T-cell (primary cell): ENCODE measurements at regions not wholly inside any gene's neighbourhood (a gene's known extent, or its start where the extent isn't known, plus 50 kb on each side); places are given as distances from the start of the nearest gene placed in this dataset.

ENCODE experiments used
- ATAC-seq, 4 experiments: fragments of 200-7000 bp in 3 of 4; fragments of 150-1000 bp in 1 of 4; cut with Tn5 transposase; replicated peaks in 1 of 4; 1 replicate in 3 of 4; 2 replicates in 1 of 4; pipeline ENCODE4 v1.10.0; 2021; ENCODE audit warnings: moderate library complexity in 3 of 4, mild to moderate bottlenecking in 2 of 4, moderate number of reproducible peaks in 1 of 4
- CTCF ChIA-PET, 2 donors: fragments of 300-600 bp; sonication (Branson Sonifier 250); formaldehyde crosslinking; loops; one replicate each; lab custom pipeline; 2022; ENCODE audit warnings: antibody characterized with exemption in 2 of 2; lab: Charles Lee
- POLR2A ChIA-PET, 2 donors: fragments of 300-600 bp; sonication (Branson Sonifier 250); formaldehyde crosslinking; loops; one replicate each; lab custom pipeline; 2022; ENCODE audit warnings: antibody characterized with exemption in 2 of 2; lab: Charles Lee
- DNase-seq, 35 experiments: peaks; one replicate each; pipeline versions ENCODE4 v3.0.0 to v3.0.0-alpha.2; 2013 to 2023
- H3K27ac ChIP-seq: one replicate; pipeline ENCODE4 v1.5.1; 2013; ENCODE audit warnings: low read length
- H3K27me3 ChIP-seq, 2 experiments: replicated peaks in 1 of 2; 1 replicate in 1 of 2; 2 replicates in 1 of 2; pipeline versions ENCODE4 v1.6.1 to v1.7.0; 2013; ENCODE audit warnings: low read length in 1 of 2, mixed read lengths in 1 of 2; ENCODE audit not compliant: control insufficient read depth in 2 of 2, insufficient read depth in 2 of 2; ENCODE audit errors: extremely low read depth in 1 of 2
- H3K36me3 ChIP-seq, 2 donors: 1 replicate in 1 of 2; 2 replicates in 1 of 2; pipeline versions ENCODE4 v1.6.1 to v1.7.0; 2013; ENCODE audit warnings: low read length in 1 of 2; ENCODE audit not compliant: control insufficient read depth in 2 of 2, insufficient read depth in 1 of 2; ENCODE audit errors: extremely low read depth in 1 of 2
- H3K4me1 ChIP-seq, 2 experiments: 1 replicate in 1 of 2; 2 replicates in 1 of 2; pipeline versions ENCODE4 v1.6.1 to v1.7.0; 2013; ENCODE audit warnings: low read length in 2 of 2, mixed read lengths in 1 of 2; ENCODE audit not compliant: insufficient read depth in 2 of 2, control insufficient read depth in 1 of 2; ENCODE audit errors: extremely low read depth in 1 of 2
- H3K4me3 ChIP-seq, 2 donors: 1 replicate in 1 of 2; 2 replicates in 1 of 2; pipeline versions ENCODE4 v1.5.1 to v1.7.0; 2013; ENCODE audit warnings: mild to moderate bottlenecking in 2 of 2, low read length in 1 of 2, moderate library complexity in 1 of 2; ENCODE audit not compliant: control insufficient read depth in 1 of 2; ENCODE audit errors: extremely low read depth in 1 of 2
- H3K9me3 ChIP-seq: 2 replicates; pipeline ENCODE4 v1.7.0; 2013
- H3K27ac Mint-ChIP-seq, 2 donors: one replicate each; pipeline ENCODE4 v1.8.0; 2020 to 2021; ENCODE audit warnings: mild to moderate bottlenecking in 2 of 2, mixed read lengths in 2 of 2
- H3K27me3 Mint-ChIP-seq, 2 donors: one replicate each; pipeline ENCODE4 v1.8.0; 2021 to 2022; ENCODE audit warnings: mixed read lengths in 2 of 2
- H3K36me3 Mint-ChIP-seq: one replicate; pipeline ENCODE4 v1.8.0; 2021; ENCODE audit warnings: mixed read lengths
- H3K4me1 Mint-ChIP-seq, 3 donors: one replicate each; pipeline ENCODE4 v1.8.0; 2020 to 2022; ENCODE audit warnings: mixed read lengths in 3 of 3, mild to moderate bottlenecking in 1 of 3
- H3K4me3 Mint-ChIP-seq, 3 donors: one replicate each; pipeline ENCODE4 v1.8.0; 2020 to 2022; ENCODE audit warnings: mild to moderate bottlenecking in 3 of 3, mixed read lengths in 3 of 3, moderate library complexity in 3 of 3
- H3K9me3 Mint-ChIP-seq, 3 donors: one replicate each; pipeline ENCODE4 v1.8.0; 2020 to 2022; ENCODE audit warnings: mixed read lengths in 3 of 3
- WGBS: methylation state at CpG from one replicate; pipeline ENCODE4 v1.1.5; 2013; ENCODE audit warnings: missing lambda C conversion rate; ENCODE audit not compliant: insufficient coverage; 5-methylcytosine and 5-hydroxymethylcytosine counted together

GRCh38 chr3:165133188-165133899, 55.0 kb upstream of the SI start:
- CTCF ChIA-PET: no interaction called here

DNA sequence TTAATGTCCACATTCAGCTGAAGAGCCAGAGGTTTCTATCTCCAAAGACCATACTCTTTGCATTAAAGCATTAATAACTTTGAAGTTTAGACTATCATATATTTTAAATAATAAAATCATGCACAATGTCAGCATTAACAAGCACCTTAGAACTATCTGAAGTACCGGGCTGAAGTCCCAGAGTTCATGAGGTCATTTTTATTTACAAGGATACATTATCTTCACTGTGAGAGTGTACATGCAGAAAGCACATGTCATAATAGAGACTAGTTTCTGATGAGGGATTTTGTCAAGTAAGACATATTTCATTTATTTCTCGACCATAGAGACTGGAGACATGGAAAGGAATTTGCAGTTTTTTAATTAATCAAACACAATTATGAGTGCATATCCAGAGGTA, 52.4 kb upstream of the SI start:
- Mint-ChIP-seq H3K27ac (no peak overlapping the region), H3K36me3 (no peaks in the 10 kb centered on the region), H3K9me3 (peaks cover 2 to 12% (median 12%) of the 10 kb centered on the region in 3 donors), H3K4me1 (no peaks in the 10 kb centered on the region), H3K4me3 (no peak overlapping the region), H3K27me3 (no peaks in the 10 kb centered on the region)
- H3K27ac ChIP-seq: no peak overlapping the region
- ATAC-seq (no peak), DNase-seq (no peak)
- ChIA-PET CTCF (interaction anchor here in 1 of 2 donors (0.7 kb wide), 1 partner anchor 404 kb away, joined by 4 read pairs; no protein-coding TSS in a partner anchor), POLR2A (no interaction called here)
- H3K4me3 ChIP-seq: no peak overlapping the region
- H3K27me3 ChIP-seq: no peaks in the 10 kb centered on the region
- H3K4me1 ChIP-seq: no peaks in the 10 kb centered on the region
- no peaks in the 10 kb centered on the region for H3K36me3 ChIP-seq
- H3K9me3 ChIP-seq: no peaks in the 10 kb centered on the region
- WGBS: no CpG with 5 or more reads among the region's 2 CpGs

More at GRCh38 chr3:165133188-165133899, 55.0 kb upstream of the SI start:
- Histone ChIP-seq H3K27ac (no peak overlapping the region), H3K36me3 (no peaks in the 10 kb centered on the region), H3K27me3 (no peaks in the 10 kb centered on the region), H3K4me3 (no peak overlapping the region), H3K9me3 (no peaks in the 10 kb centered on the region), H3K4me1 (no peaks in the 10 kb centered on the region)
- no peak for DNase-seq
- Mint-ChIP-seq H3K27ac (no peak overlapping the region), H3K4me1 (no peaks in the 10 kb centered on the region), H3K36me3 (no peaks in the 10 kb centered on the region), H3K9me3 (peaks cover 8 to 12% (median 11%) of the 10 kb centered on the region in 3 donors), H3K27me3 (no peaks in the 10 kb centered on the region), H3K4me3 (no peak overlapping the region)
- no peak for ATAC-seq
- POLR2A ChIA-PET: no interaction called here
- 89% methylated on average over 1 of the region's 1 CpG for WGBS

DNA sequence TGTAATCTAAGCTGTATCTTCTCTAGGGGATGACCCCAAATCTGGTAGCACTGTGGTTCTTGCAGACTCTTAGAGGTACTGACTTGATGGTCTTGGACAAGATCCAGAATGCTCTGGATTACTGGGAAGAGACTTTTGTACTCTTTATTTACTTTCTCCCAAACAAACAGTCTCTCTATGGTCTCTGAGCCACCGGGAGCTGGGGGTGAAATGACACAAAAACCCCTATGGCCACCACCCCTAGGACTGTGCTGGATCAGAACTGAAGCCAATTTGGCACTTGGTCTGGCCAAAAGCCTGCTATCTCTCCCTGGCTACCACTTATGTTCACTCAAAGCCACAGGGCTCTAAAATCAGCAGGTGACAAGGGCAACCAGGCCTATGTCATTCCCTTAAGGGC, 50.2 kb upstream of the SI start:
- no peak for DNase-seq
- H3K27ac ChIP-seq: no peak overlapping the region
- ChIA-PET CTCF (no interaction called here), POLR2A (no interaction called here)
- H3K4me3 Mint-ChIP-seq: no peak overlapping the region
- H3K9me3 Mint-ChIP-seq: peaks cover 0 to 12% (median 10%) of the 10 kb centered on the region in 3 donors
- no peak for ATAC-seq
- no peaks in the 10 kb centered on the region for H3K9me3 ChIP-seq
- no peaks in the 10 kb centered on the region for H3K4me1 Mint-ChIP-seq
- no peaks in the 10 kb centered on the region for H3K36me3 Mint-ChIP-seq
- H3K27me3 ChIP-seq: no peaks in the 10 kb centered on the region
- H3K4me1 ChIP-seq: no peaks in the 10 kb centered on the region
- 63% methylated on average over 1 of the region's 1 CpG for WGBS
- no peak overlapping the region for H3K4me3 ChIP-seq
- H3K27me3 Mint-ChIP-seq: no peaks in the 10 kb centered on the region
- H3K27ac Mint-ChIP-seq: no peak overlapping the region
- H3K36me3 ChIP-seq: no peaks in the 10 kb centered on the region
